B cell (primary cell): ENCODE measurements at regions not wholly inside any gene's neighbourhood (a gene's known extent, or its start where the extent isn't known, plus 50 kb on each side); places are given as distances from the start of the nearest gene placed in this dataset.

ENCODE experiments used
- ATAC-seq: fragments of 200-7000 bp; cut with Tn5 transposase; one replicate; pipeline ENCODE4 v1.10.0; 2021; ENCODE audit warnings: low read depth, mild to moderate bottlenecking, moderate number of reproducible peaks, moderate library complexity
- CTCF ChIA-PET: fragments of 350-600 bp; sonication (Branson Sonifier 250); formaldehyde crosslinking; loops from one replicate; lab custom pipeline; 2021; ENCODE audit warnings: antibody characterized with exemption, inconsistent platforms; lab: Charles Lee
- POLR2A ChIA-PET: fragments of 350-600 bp; sonication (Branson Sonifier 250); formaldehyde crosslinking; loops from one replicate; lab custom pipeline; 2021; ENCODE audit warnings: antibody characterized with exemption; lab: Charles Lee
- DNase-seq: peaks from one replicate; pipeline ENCODE4 v3.0.0; 2013
- H2AFZ ChIP-seq: 2 replicates; pipeline ENCODE4 v1.6.1; 2012; ENCODE audit warnings: mild to moderate bottlenecking, low read depth, low read length; ENCODE audit not compliant: insufficient read depth, poor library complexity, severe bottlenecking
- H3K27ac ChIP-seq, 2 donors: 1 replicate in 1 of 2; 2 replicates in 1 of 2; pipeline ENCODE4 v1.5.1; 2012 to 2013; ENCODE audit warnings: low read length in 2 of 2, mild to moderate bottlenecking in 2 of 2, moderate library complexity in 1 of 2
- H3K27me3 ChIP-seq, 4 experiments: fragments of 200-600 bp in 1 of 4; sonication (generic) in 1 of 4; replicated peaks in 1 of 4; 1 replicate in 2 of 4; 2 replicates in 2 of 4; pipeline versions ENCODE4 v1.6.1 to v1.7.0; 2013 to 2016; ENCODE audit warnings: low read length in 3 of 4, mild to moderate bottlenecking in 2 of 4, mixed read lengths in 1 of 4, moderate library complexity in 1 of 4; ENCODE audit not compliant: insufficient read depth in 4 of 4, control insufficient read depth in 3 of 4; ENCODE audit errors: control extremely low read depth in 1 of 4
- H3K36me3 ChIP-seq, 2 experiments: replicated peaks in 1 of 2; 1 replicate in 1 of 2; 2 replicates in 1 of 2; pipeline versions ENCODE4 v1.6.1 to v1.7.1; 2013; ENCODE audit warnings: low read length in 1 of 2; ENCODE audit not compliant: insufficient read depth in 2 of 2, control insufficient read depth in 1 of 2; ENCODE audit errors: control extremely low read depth in 1 of 2, extremely low read depth in 1 of 2
- H3K4me1 ChIP-seq, 2 donors: fragments of 200-600 bp in 1 of 2; sonication (generic) in 1 of 2; 1 replicate in 1 of 2; 2 replicates in 1 of 2; pipeline versions ENCODE4 v1.5.1 to v1.6.1; 2013 to 2017; ENCODE audit warnings: low read length in 2 of 2; ENCODE audit not compliant: control insufficient read depth in 2 of 2, insufficient read depth in 2 of 2
- H3K4me2 ChIP-seq: replicated peaks from 2 replicates; pipeline ENCODE3; 2012; ENCODE audit warnings: mild to moderate bottlenecking, low read depth, low read length; ENCODE audit not compliant: poor library complexity, severe bottlenecking
- H3K4me3 ChIP-seq, 5 experiments: fragments of 200-600 bp in 1 of 5; sonication (generic) in 1 of 5; 1 replicate in 3 of 5; 2 replicates in 2 of 5; pipeline versions ENCODE4 v1.5.1 to v1.7.0; 2011 to 2016; ENCODE audit warnings: low read length in 4 of 5, mild to moderate bottlenecking in 4 of 5, low read depth in 2 of 5, control low read depth in 1 of 5, moderate library complexity in 1 of 5; ENCODE audit not compliant: insufficient read depth in 1 of 5; ENCODE audit errors: control extremely low read depth in 1 of 5, extremely low read depth in 1 of 5
- H3K79me2 ChIP-seq: fragments of 200-600 bp; sonication (generic); one replicate; pipeline ENCODE4 v1.6.0; 2016; ENCODE audit warnings: low read length; ENCODE audit not compliant: control insufficient read depth, insufficient read depth
- H3K9ac ChIP-seq: fragments of 200-600 bp; sonication (generic); 2 replicates; pipeline ENCODE4 v1.6.1; 2017; ENCODE audit warnings: mild to moderate bottlenecking, low read length, moderate library complexity
- H3K9me3 ChIP-seq, 3 donors: one replicate each; pipeline versions ENCODE4 v1.6.1 to v1.7.1; 2013; ENCODE audit warnings: low read length in 2 of 3; ENCODE audit not compliant: control insufficient read depth in 2 of 3, insufficient read depth in 1 of 3; ENCODE audit errors: control extremely low read depth in 1 of 3
- H4K20me1 ChIP-seq: 2 replicates; pipeline ENCODE4 v1.6.0; 2012; ENCODE audit warnings: mild to moderate bottlenecking, low read length; ENCODE audit not compliant: insufficient read depth, control insufficient read depth, poor library complexity, severe bottlenecking
- H3K27ac Mint-ChIP-seq: one replicate; pipeline ENCODE4 v1.8.0; 2021; ENCODE audit warnings: mixed read lengths
- H3K27me3 Mint-ChIP-seq: one replicate; pipeline ENCODE4 v1.8.0; 2021; ENCODE audit warnings: mixed read lengths
- H3K4me1 Mint-ChIP-seq: one replicate; pipeline ENCODE4 v1.8.0; 2021; ENCODE audit warnings: mixed read lengths
- H3K4me3 Mint-ChIP-seq: one replicate; pipeline ENCODE4 v1.8.0; 2021; ENCODE audit warnings: mixed read lengths
- H3K9me3 Mint-ChIP-seq: one replicate; pipeline ENCODE4 v1.8.0; 2022; ENCODE audit warnings: mixed read lengths; ENCODE audit not compliant: insufficient read depth
- CTCF ChIP-seq: fragments of 200-600 bp; IDR thresholded peaks from one replicate; pipeline ENCODE4 v1.8.0; 2022; ENCODE audit warnings: antibody characterized with exemption, mild to moderate bottlenecking
- EZH2 ChIP-seq: IDR thresholded peaks from 2 replicates; pipeline ENCODE4 v1.6.1; 2012; ENCODE audit warnings: borderline replicate concordance, low read depth, mild to moderate bottlenecking, moderate library complexity, low read length; ENCODE audit not compliant: insufficient read depth, poor library complexity, severe bottlenecking
- WGBS: methylation state at CpG from one replicate; pipeline ENCODE4 v1.1.5; 2013; ENCODE audit warnings: missing lambda C conversion rate; ENCODE audit not compliant: insufficient coverage; 5-methylcytosine and 5-hydroxymethylcytosine counted together
- intact Hi-C: fragments of 100-400 bp; cut with micrococcal nuclease; formaldehyde crosslinking; loops from one replicate; pipeline ENCODE4 v1.10.0; 2022

- no peak overlapping the region for H3K27ac Mint-ChIP-seq
- TF ChIP-seq CTCF (no peak), EZH2 (no peak)
- no peaks in the 10 kb centered on the region for H3K36me3 ChIP-seq
- H3K9ac ChIP-seq: no peak overlapping the region
- WGBS: 64% methylated on average over 4 of the region's 9 CpGs
- H3K9me3 ChIP-seq: peaks cover 0 to 1% (median 0%) of the 10 kb centered on the region in 3 donors
- ChIA-PET CTCF (no interaction called here), POLR2A (no interaction called here)
- no peak overlapping the region for H3K27ac ChIP-seq
- no peak overlapping the region for H2AFZ ChIP-seq
- DNase-seq (no peak), ATAC-seq (no peak)
- H3K4me3 Mint-ChIP-seq: no peak overlapping the region
- H4K20me1 ChIP-seq: no peaks in the 10 kb centered on the region
- no peaks in the 10 kb centered on the region for H3K79me2 ChIP-seq
- intact Hi-C loops: no loop called here
- H3K9me3 Mint-ChIP-seq: peaks cover 7% of the 10 kb centered on the region
- no peaks in the 10 kb centered on the region for H3K27me3 ChIP-seq
- H3K4me3 ChIP-seq: no peak overlapping the region
- no peak overlapping the region for H3K4me2 ChIP-seq
- H3K4me1 ChIP-seq: no peaks in the 10 kb centered on the region
- H3K27me3 Mint-ChIP-seq: no peaks in the 10 kb centered on the region
- H3K4me1 Mint-ChIP-seq: no peaks in the 10 kb centered on the region
These were observed 710.1 kb upstream of the STXBP6 start for GRCh38 chr14:25759920-25760655.

GRCh38 chr14:25759256-25759655 is 709.3 kb upstream of the STXBP6 start:
- ATAC-seq: no peak
- POLR2A ChIA-PET: no interaction called here

More at GRCh38 chr14:25759256-25759655, 709.3 kb upstream of the STXBP6 start:
- H3K27me3 Mint-ChIP-seq: no peaks in the 10 kb centered on the region
- peaks cover 3% of the 10 kb centered on the region for H3K9me3 Mint-ChIP-seq
- CTCF ChIA-PET: no interaction called here
- no peaks in the 10 kb centered on the region for H3K27me3 ChIP-seq
- H3K4me3 ChIP-seq: no peak overlapping the region
- no peak overlapping the region for H3K9ac ChIP-seq
- H3K4me1 ChIP-seq: no peaks in the 10 kb centered on the region
- no peaks in the 10 kb centered on the region for H3K79me2 ChIP-seq
- no peaks in the 10 kb centered on the region for H3K36me3 ChIP-seq
- no peak overlapping the region for H3K27ac Mint-ChIP-seq
- intact Hi-C loops: no loop called here
- no peak for TF ChIP-seq EZH2
- TF ChIP-seq CTCF: no peak
- H3K9me3 ChIP-seq: peaks cover 0 to 1% (median 0%) of the 10 kb centered on the region in 3 donors
- no peak overlapping the region for H2AFZ ChIP-seq
- WGBS: no CpG with 5 or more reads among the region's 2 CpGs
- H4K20me1 ChIP-seq: no peaks in the 10 kb centered on the region
- no peak for DNase-seq
- no peaks in the 10 kb centered on the region for H3K4me1 Mint-ChIP-seq
- no peak overlapping the region for H3K4me2 ChIP-seq
- no peak overlapping the region for H3K27ac ChIP-seq
- H3K4me3 Mint-ChIP-seq: no peak overlapping the region
